Esophagus squamous epithelium (tissue), 4 donors: ENCODE measurements at regions not wholly inside any gene's neighbourhood (a gene's known extent, or its start where the extent isn't known, plus 50 kb on each side); places are given as distances from the start of the nearest gene placed in this dataset.

Source experiments
- CTCF ChIP-seq, 6 experiments: fragments of 450-650 bp in 4 of 6; fragments of 200-600 bp in 2 of 6; sonication (generic) in 2 of 6; IDR thresholded peaks; one replicate each; pipeline ENCODE4 v1.5.1; 2016 to 2019; ENCODE audit warnings: antibody characterized with exemption in 6 of 6, mild to moderate bottlenecking in 4 of 6, moderate library complexity in 4 of 6
- POLR2A ChIP-seq, 4 donors: fragments of 450-650 bp; IDR thresholded peaks; one replicate each; pipeline ENCODE4 v1.6.1; 2017; ENCODE audit warnings: antibody characterized with exemption in 4 of 4, mild to moderate bottlenecking in 4 of 4, moderate library complexity in 3 of 4

DNA sequence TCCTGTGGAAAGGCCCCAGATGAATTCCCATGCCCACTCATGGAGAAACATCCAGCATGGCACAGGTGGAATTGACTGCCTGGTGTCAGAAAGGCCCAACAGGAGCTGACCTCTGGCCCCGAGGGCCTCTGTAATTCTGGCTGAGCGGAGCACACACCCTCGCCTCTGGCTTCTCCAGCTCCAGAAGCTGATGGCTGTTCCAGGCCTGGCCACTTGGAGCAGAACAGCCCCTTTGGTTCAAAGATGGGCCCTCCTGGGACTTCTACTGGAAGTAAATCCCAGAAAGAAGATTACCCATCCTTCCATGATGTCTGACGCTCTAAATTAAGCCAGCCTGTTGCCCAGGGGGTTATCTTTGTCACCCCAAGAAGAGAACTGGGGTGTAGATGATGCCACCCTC is 275.1 kb upstream of the CDH4 start:
- no peak for TF ChIP-seq CTCF (IDR thresholded peaks at IDR 0.05)
- TF ChIP-seq POLR2A (IDR thresholded peaks at IDR 0.05): no peak
